GM23248 (cell line): ENCODE measurements at regions not wholly inside any gene's neighbourhood (a gene's known extent, or its start where the extent isn't known, plus 50 kb on each side); places are given as distances from the start of the nearest gene placed in this dataset.
A peak's percentile ranks its signal among the peaks of the same experiment; 100 is the strongest.

ENCODE experiments used
- DNase-seq: peaks from one replicate; pipeline ENCODE4 v3.0.0-alpha.2; 2015
- H2AFZ ChIP-seq: fragments of 200-600 bp; sonication (generic); 2 replicates; pipeline ENCODE4 v1.6.1; 2016; ENCODE audit warnings: antibody characterized with exemption
- H3F3A ChIP-seq: fragments of 200-600 bp; sonication (generic); 2 replicates; pipeline ENCODE4 v1.6.1; 2016; ENCODE audit warnings: mild to moderate bottlenecking, antibody characterized with exemption, mixed run types; ENCODE audit not compliant: insufficient read depth
- H3K27ac ChIP-seq: fragments of 200-600 bp; sonication (generic); 2 replicates; pipeline ENCODE4 v1.5.1; 2016; ENCODE audit warnings: mild to moderate bottlenecking
- H3K27me3 ChIP-seq: fragments of 200-600 bp; sonication (generic); replicated peaks from 2 replicates; pipeline ENCODE4 v1.6.1; 2016; ENCODE audit warnings: mild to moderate bottlenecking; ENCODE audit not compliant: insufficient read depth
- H3K36me3 ChIP-seq: fragments of 200-600 bp; sonication (generic); 2 replicates; pipeline ENCODE4 v1.6.1; 2016; ENCODE audit warnings: low read depth, mild to moderate bottlenecking
- H3K4me1 ChIP-seq: fragments of 200-600 bp; sonication (generic); 2 replicates; pipeline ENCODE4 v1.6.1; 2016; ENCODE audit warnings: mild to moderate bottlenecking; ENCODE audit not compliant: insufficient read depth
- H3K4me2 ChIP-seq: fragments of 200-600 bp; sonication (generic); one replicate; pipeline ENCODE4 v1.6.1; 2016; ENCODE audit warnings: mild to moderate bottlenecking; ENCODE audit not compliant: unreplicated experiment
- H3K4me3 ChIP-seq: fragments of 200-600 bp; sonication (generic); 2 replicates; pipeline ENCODE4 v1.5.1; 2016; ENCODE audit warnings: mild to moderate bottlenecking
- H3K79me2 ChIP-seq: fragments of 200-600 bp; sonication (generic); 2 replicates; pipeline ENCODE4 v1.6.1; 2016; ENCODE audit warnings: mild to moderate bottlenecking; ENCODE audit not compliant: insufficient read depth
- H3K9ac ChIP-seq: fragments of 200-600 bp; sonication (generic); 2 replicates; pipeline ENCODE4 v1.6.1; 2016; ENCODE audit warnings: mild to moderate bottlenecking
- H3K9me2 ChIP-seq: fragments of 200-600 bp; sonication (generic); 2 replicates; pipeline ENCODE4 v1.6.1; 2016; ENCODE audit warnings: mixed run types, mild to moderate bottlenecking, moderate library complexity; ENCODE audit not compliant: insufficient read depth
- H3K9me3 ChIP-seq: fragments of 200-600 bp; sonication (generic); one replicate; pipeline ENCODE4 v1.6.1; 2017; ENCODE audit warnings: low read depth
- H4K20me1 ChIP-seq: fragments of 200-600 bp; sonication (generic); 2 replicates; pipeline ENCODE4 v1.6.0; 2016; ENCODE audit not compliant: insufficient read depth
- EZH2 ChIP-seq: fragments of 200-600 bp; sonication (generic); IDR thresholded peaks from 2 replicates; pipeline ENCODE4 v1.6.1; 2018; ENCODE audit warnings: antibody characterized with exemption, mild to moderate bottlenecking; ENCODE audit not compliant: insufficient read depth, poor library complexity, severe bottlenecking
- EZH2phosphoT487 ChIP-seq: fragments of 200-600 bp; sonication (generic); IDR thresholded peaks from 2 replicates; pipeline ENCODE4 v1.6.1; 2018; ENCODE audit warnings: antibody characterized with exemption, moderate library complexity, mild to moderate bottlenecking, low read depth; ENCODE audit not compliant: insufficient read depth
- WGBS, 2 experiments: methylation state at CpG; one replicate each; pipeline ENCODE4 v1.1.6; 2015 to 2017; ENCODE audit warnings: low lambda C conversion rate in 2 of 2, low coverage in 1 of 2; ENCODE audit errors: missing lambda C conversion rate in 2 of 2; 5-methylcytosine and 5-hydroxymethylcytosine counted together
- in situ Hi-C: fragments of 300-500 bp; cut with MboI; formaldehyde crosslinking; loops from 2 replicates; pipeline ENCODE4 v1.15.0; 2020

DNA sequence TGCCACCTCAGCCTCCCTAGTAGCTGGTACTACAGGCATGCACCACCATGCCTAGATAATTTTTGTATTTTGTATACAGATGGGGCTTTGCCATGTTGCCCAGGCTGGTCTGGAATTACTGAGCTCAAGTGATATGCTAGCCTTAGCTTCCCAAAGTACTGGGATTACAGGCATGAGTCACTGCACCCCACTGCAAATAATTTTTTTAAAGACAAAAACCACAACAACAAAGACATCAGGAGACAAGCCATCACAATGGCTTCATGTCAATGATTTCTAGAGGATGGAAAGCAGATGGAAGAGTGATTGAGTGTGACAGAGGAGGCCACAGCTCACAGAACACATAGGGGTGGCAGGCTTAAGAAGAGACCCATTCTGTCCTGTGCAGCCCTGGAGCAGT lies 97.9 kb upstream of the PCSK1 start:
- no peaks in the 10 kb centered on the region for H3K79me2 ChIP-seq
- H3K9ac ChIP-seq: no peak overlapping the region
- H3K4me3 ChIP-seq: no peak overlapping the region
- H3K36me3 ChIP-seq: no peaks in the 10 kb centered on the region
- no peaks in the 10 kb centered on the region for H3K4me1 ChIP-seq
- in situ Hi-C loops: no loop called here
- H3K9me2 ChIP-seq: no peaks in the 10 kb centered on the region
- no peak overlapping the region for H3K4me2 ChIP-seq
- no peaks in the 10 kb centered on the region for H3K9me3 ChIP-seq
- no peaks in the 10 kb centered on the region for H3K27me3 ChIP-seq
- H4K20me1 ChIP-seq: no peaks in the 10 kb centered on the region
- no peak overlapping the region for H3K27ac ChIP-seq
- H3F3A ChIP-seq: no peaks in the 10 kb centered on the region
- DNase-seq: no peak
- H2AFZ ChIP-seq: no peak overlapping the region
- TF ChIP-seq EZH2phosphoT487 (no peak), EZH2 (no peak)

DNA sequence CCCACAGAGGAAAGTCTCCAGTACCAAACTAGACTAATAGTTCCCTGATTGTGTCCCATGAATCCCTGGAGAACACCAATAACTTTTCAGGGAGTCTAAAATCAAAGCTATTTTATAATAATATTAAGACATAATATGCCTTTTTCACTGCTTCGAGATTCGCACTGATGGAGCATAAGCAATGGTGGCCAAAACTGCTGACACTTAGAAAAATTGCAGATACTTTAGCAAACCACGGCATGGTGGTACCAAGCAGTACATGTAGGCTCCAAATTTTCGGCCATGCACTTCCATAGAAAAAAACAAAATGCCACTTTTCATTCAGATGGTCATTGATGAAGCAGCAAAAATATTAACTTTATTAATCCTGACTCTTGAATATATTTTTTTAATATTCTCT lies 100.3 kb upstream of the PCSK1 start:
- Histone ChIP-seq H3K79me2 (no peaks in the 10 kb centered on the region), H3K27ac (no peak overlapping the region), H3K4me3 (no peak overlapping the region), H3K4me2 (no peak overlapping the region), H3K36me3 (no peaks in the 10 kb centered on the region), H3K27me3 (no peaks in the 10 kb centered on the region), H2AFZ (no peak overlapping the region), H4K20me1 (no peaks in the 10 kb centered on the region), H3F3A (peaks cover 20% of the 10 kb centered on the region), H3K4me1 (peaks cover 17% of the 10 kb centered on the region), H3K9ac (no peak overlapping the region), H3K9me3 (no peaks in the 10 kb centered on the region), H3K9me2 (no peaks in the 10 kb centered on the region)
- no peak for DNase-seq
- in situ Hi-C loops: no loop called here
- TF ChIP-seq EZH2: no peak
- no peak for TF ChIP-seq EZH2phosphoT487
- 85 to 91% methylated on average over 4 of the region's 4 CpGs for WGBS, 2 experiments

DNA sequence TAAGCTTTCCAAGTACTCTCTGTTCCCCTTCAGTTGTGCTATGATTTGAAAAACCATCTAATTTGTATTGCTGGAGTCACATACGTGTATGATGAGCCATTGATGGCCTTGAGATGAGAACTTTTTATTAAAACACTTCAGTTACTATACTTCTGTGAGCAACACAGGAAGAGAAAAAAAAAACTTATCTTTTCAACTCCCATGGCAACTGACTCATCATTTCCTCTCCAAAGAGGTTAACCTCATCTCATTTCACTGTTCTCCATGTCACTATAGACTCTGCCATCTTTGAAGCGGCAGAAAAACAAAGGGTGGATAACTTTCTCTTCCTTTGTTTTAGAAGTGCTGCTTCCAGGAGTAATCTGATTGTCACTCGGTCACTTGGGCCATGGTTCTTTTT lies 104.3 kb upstream of the PCSK1 start:
- TF ChIP-seq EZH2phosphoT487 (no peak), EZH2 (no peak)
- Histone ChIP-seq H3K36me3 (no peaks in the 10 kb centered on the region), H3K9me2 (no peaks in the 10 kb centered on the region; the same call in 1 of the 2 replicates), H3K27me3 (no peaks in the 10 kb centered on the region), H3K9me3 (no peaks in the 10 kb centered on the region), H4K20me1 (no peaks in the 10 kb centered on the region), H3K9ac (peak overlapping the region; percentile 22; the same call in 1 of the 2 replicates), H3K4me3 (no peak overlapping the region), H3K79me2 (no peaks in the 10 kb centered on the region), H3K4me1 (peaks cover 25% of the 10 kb centered on the region), H3F3A (peaks cover 30% of the 10 kb centered on the region), H2AFZ (peak overlapping the region; percentile 57), H3K27ac (peak overlapping the region; percentile 71), H3K4me2 (no peak overlapping the region)
- WGBS, 2 experiments: 67 to 76% methylated on average over 3 of the region's 3 CpGs
- DNase-seq: peak; percentile 88
- in situ Hi-C loops: no loop called here

DNA sequence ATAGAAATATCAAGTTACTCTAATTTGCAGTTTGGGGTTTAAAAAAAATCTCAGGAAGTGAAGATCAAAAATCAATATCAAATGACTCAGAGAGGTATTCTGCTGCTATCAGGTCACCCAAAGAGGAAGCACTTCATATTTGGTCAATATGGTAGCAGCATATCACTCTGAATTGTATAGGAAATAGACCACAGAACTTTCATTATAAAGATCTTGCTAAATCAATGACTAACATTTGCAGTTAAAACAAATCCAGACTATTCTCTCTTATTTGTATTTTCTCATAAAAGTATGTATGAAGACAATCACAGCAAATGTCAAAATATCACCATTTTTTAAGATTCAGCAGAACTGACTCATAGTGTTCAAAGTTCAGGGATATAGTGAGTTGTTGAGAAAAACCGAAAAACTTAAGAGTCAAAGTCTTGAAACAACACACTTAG lies 105.8 kb upstream of the PCSK1 start:
- 0 out of 2 replicates have a peak overlapping the region, but pooled peaks have one; percentile 14 for H3K27ac ChIP-seq
- no peaks in the 10 kb centered on the region for H3K27me3 ChIP-seq
- peaks cover 30% of the 10 kb centered on the region for H3F3A ChIP-seq
- no peak overlapping the region for H3K4me3 ChIP-seq
- no peak overlapping the region for H3K9ac ChIP-seq
- no peak overlapping the region for H3K4me2 ChIP-seq
- H2AFZ ChIP-seq: no peak overlapping the region
- H4K20me1 ChIP-seq: no peaks in the 10 kb centered on the region
- no peaks in the 10 kb centered on the region; the same call in 1 of the 2 replicates for H3K9me2 ChIP-seq
- H3K4me1 ChIP-seq: peaks cover 25% of the 10 kb centered on the region
- DNase-seq: peak; percentile 15
- in situ Hi-C loops: no loop called here
- no peaks in the 10 kb centered on the region for H3K9me3 ChIP-seq
- no peak for TF ChIP-seq EZH2
- no peak for TF ChIP-seq EZH2phosphoT487
- no peaks in the 10 kb centered on the region for H3K36me3 ChIP-seq
- WGBS, 2 experiments: 75% methylated on average over 1 of the region's 1 CpG
- no peaks in the 10 kb centered on the region for H3K79me2 ChIP-seq

DNA sequence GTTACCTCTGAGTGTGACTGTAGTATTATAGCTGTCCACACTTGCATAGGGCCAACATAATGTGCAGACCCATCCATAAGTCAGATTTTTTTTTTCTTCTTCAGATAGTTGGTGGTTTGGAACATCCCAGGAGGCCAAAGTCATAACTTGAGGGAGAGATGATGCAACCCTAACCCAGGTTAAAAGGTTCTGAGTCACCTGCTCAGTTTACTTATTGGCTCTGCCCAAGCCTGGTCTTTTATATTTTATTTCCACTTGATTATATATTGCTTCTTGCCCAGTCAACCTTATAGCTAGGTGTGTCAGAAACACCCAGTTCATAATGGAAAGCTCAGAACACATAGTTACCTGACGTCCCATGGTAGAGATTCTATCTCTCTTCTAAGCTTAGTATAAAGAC lies 113.1 kb upstream of the PCSK1 start:
- Histone ChIP-seq H2AFZ (no peak overlapping the region), H3K4me3 (no peak overlapping the region), H3K9me2 (no peaks in the 10 kb centered on the region), H3K4me2 (no peak overlapping the region), H3K79me2 (no peaks in the 10 kb centered on the region), H4K20me1 (no peaks in the 10 kb centered on the region), H3K36me3 (no peaks in the 10 kb centered on the region), H3K27ac (no peak overlapping the region), H3K9ac (no peak overlapping the region), H3K9me3 (no peaks in the 10 kb centered on the region), H3K27me3 (no peaks in the 10 kb centered on the region), H3K4me1 (no peaks in the 10 kb centered on the region), H3F3A (no peaks in the 10 kb centered on the region)
- peak; percentile 25 for DNase-seq
- 91 to 100% methylated on average over 1 of the region's 1 CpG for WGBS, 2 experiments
- in situ Hi-C loops: no loop called here
- TF ChIP-seq EZH2phosphoT487 (no peak), EZH2 (no peak)
